Endothelial cell (in vitro differentiated cells): ENCODE measurements at regions not wholly inside any gene's neighbourhood (a gene's known extent, or its start where the extent isn't known, plus 50 kb on each side); places are given as distances from the start of the nearest gene placed in this dataset.

ENCODE experiments used
- DNase-seq: peaks from one replicate; pipeline ENCODE4 v3.0.0; 2021; ENCODE audit warnings: low spot score
- H3K27ac Mint-ChIP-seq: one replicate; pipeline ENCODE4 v1.8.0; 2021; ENCODE audit warnings: mixed read lengths, inconsistent platforms; ENCODE audit not compliant: unreplicated experiment
- H3K27me3 Mint-ChIP-seq: one replicate; pipeline ENCODE4 v1.8.0; 2021; ENCODE audit warnings: mild to moderate bottlenecking, moderate library complexity, mixed read lengths, inconsistent platforms; ENCODE audit not compliant: unreplicated experiment
- H3K36me3 Mint-ChIP-seq: one replicate; pipeline ENCODE4 v1.8.0; 2021; ENCODE audit warnings: mild to moderate bottlenecking, low read depth, mixed read lengths, inconsistent platforms; ENCODE audit not compliant: unreplicated experiment
- H3K4me1 Mint-ChIP-seq: one replicate; pipeline ENCODE4 v1.8.0; 2021; ENCODE audit warnings: mild to moderate bottlenecking, mixed read lengths, inconsistent platforms; ENCODE audit not compliant: unreplicated experiment
- H3K4me3 Mint-ChIP-seq: one replicate; pipeline ENCODE4 v1.8.0; 2021; ENCODE audit warnings: mild to moderate bottlenecking, mixed read lengths, inconsistent platforms; ENCODE audit not compliant: unreplicated experiment
- H3K9me3 Mint-ChIP-seq: one replicate; pipeline ENCODE4 v1.8.0; 2021; ENCODE audit warnings: mixed read lengths, inconsistent platforms; ENCODE audit not compliant: unreplicated experiment
- TF ChIP-seq, protein P1 (sequence below): fragments of 200-600 bp; sonication (generic); IDR thresholded peaks from one replicate; pipeline ENCODE4 v1.5.0; 2021; ENCODE audit warnings: antibody characterized with exemption; ENCODE audit not compliant: unreplicated experiment

DNA sequence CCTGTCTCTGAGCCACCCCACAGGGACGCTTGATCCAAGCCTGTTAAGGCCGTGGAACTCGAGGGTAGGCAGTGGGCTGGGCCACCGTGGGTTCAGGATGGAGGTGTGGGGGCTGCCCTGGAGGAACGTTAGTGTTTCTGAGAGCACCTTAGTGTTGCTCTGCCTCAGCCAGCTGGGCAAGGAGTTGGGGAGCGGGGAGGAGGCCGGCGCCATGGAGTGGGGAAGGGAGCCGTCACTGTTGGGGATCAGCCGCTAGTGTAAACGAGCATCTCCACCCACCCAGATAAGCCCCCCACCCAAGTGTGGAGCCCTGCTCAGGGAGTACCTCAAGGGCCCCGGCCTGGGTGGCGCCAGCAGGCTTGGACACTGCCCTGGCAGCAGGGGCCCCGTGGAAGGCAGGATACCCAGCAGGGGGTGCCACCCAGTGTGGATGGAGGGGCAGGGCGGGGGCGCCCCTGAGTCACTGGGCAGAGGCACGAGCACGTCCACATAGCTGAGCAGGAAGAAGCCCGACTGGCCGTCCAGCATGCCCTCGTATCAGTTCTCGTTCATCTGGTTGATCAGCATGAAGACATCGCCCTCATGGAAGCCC is 98.6 kb downstream of the KPNA2 start:
- DNase-seq = no peak
- Mint-ChIP-seq H3K9me3 (no peaks in the 10 kb centered on the region), H3K27ac (no peak overlapping the region), H3K27me3 (peaks cover 2% of the 10 kb centered on the region), H3K4me3 (no peak overlapping the region), H3K4me1 (no peaks in the 10 kb centered on the region), H3K36me3 (no peaks in the 10 kb centered on the region)
- TF ChIP-seq, protein P1, sequence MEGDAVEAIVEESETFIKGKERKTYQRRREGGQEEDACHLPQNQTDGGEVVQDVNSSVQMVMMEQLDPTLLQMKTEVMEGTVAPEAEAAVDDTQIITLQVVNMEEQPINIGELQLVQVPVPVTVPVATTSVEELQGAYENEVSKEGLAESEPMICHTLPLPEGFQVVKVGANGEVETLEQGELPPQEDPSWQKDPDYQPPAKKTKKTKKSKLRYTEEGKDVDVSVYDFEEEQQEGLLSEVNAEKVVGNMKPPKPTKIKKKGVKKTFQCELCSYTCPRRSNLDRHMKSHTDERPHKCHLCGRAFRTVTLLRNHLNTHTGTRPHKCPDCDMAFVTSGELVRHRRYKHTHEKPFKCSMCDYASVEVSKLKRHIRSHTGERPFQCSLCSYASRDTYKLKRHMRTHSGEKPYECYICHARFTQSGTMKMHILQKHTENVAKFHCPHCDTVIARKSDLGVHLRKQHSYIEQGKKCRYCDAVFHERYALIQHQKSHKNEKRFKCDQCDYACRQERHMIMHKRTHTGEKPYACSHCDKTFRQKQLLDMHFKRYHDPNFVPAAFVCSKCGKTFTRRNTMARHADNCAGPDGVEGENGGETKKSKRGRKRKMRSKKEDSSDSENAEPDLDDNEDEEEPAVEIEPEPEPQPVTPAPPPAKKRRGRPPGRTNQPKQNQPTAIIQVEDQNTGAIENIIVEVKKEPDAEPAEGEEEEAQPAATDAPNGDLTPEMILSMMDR = no peak

DNA sequence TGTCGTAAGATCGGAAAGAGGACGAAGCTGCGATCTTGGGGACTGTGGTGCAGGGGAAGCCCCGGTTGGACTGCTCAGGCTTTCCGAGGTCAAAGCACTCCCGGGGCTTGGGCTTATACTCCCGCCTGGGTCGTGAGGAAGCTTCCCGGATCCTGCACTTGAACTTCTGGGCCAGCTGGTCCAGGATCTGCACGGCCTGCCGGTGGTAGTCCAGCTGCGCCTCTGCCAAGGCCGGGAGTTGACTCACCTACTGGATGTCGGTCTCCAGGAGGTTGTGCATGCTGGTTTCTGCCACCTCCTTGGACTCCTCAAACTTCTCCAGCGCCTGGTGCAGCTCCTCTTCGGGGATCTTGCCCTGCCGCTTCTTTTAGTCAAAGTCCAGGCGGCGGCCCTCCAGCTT is 99.2 kb downstream of the KPNA2 start:
- no peaks in the 10 kb centered on the region for H3K9me3 Mint-ChIP-seq
- H3K27ac Mint-ChIP-seq = no peak overlapping the region
- TF ChIP-seq, protein P1 = no peak
- no peaks in the 10 kb centered on the region for H3K36me3 Mint-ChIP-seq
- no peak overlapping the region for H3K4me3 Mint-ChIP-seq
- DNase-seq = no peak
- H3K4me1 Mint-ChIP-seq = no peaks in the 10 kb centered on the region
- peaks cover 2% of the 10 kb centered on the region for H3K27me3 Mint-ChIP-seq

DNA sequence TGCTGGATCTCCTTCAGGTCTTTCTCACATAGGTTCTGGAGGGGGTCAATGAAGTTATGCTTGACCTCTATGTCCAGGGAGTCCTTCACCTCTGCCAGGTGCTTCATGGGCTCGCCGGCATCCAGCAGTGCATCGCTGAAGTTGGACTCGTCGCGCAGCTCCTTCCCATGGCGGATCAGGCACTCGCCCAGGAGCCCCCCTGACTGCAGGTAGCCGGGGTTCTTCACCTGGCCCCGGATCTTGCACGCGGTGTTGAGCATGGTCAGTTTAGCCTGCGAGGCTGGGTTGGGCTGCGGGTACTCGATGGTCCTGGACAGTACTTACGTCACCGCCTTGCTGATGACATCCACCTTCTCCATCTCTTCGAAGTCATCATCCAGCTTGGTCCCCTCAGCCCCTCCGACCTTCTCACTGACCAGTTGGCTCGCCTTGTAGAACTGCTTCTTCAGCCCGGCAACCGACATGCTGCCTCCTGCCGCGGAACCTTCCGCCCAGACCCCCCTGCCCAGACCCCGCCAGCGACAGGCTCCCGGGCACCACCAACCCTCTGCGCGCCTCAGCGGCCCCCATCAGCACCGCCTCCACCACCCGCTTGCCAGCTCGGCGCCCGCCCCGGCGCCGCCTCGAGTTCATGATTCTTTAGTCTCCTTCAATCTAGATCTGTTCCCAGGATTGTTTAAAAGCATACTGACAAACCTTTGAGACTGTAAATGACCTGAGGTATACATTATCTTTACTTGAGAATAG is 99.8 kb downstream of the KPNA2 start:
- TF ChIP-seq, protein P1 = no peak
- no peak overlapping the region for H3K4me3 Mint-ChIP-seq
- no peak overlapping the region for H3K27ac Mint-ChIP-seq
- H3K27me3 Mint-ChIP-seq = peaks cover 2% of the 10 kb centered on the region
- H3K4me1 Mint-ChIP-seq = no peaks in the 10 kb centered on the region
- no peaks in the 10 kb centered on the region for H3K9me3 Mint-ChIP-seq
- no peaks in the 10 kb centered on the region for H3K36me3 Mint-ChIP-seq
- DNase-seq = no peak

DNA sequence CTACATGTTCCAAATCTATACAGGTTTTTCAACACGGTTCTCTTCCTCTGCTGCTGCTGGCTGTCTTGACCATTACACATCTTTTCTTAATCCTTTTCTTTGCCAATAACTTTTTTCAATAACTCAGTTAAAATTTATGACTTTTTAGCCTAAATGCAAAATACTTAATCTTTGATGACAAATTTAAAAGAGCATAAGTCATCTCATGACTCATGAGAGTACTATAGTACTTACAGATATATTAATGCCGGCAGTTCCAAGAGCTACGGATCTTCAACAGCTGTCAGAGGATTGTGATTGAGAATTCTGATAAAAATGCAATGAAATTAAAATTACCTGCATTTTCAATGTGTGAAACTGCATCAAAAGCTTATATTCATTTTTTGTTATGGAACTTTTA is 105.5 kb downstream of the KPNA2 start:
- H3K4me3 Mint-ChIP-seq = no peak overlapping the region
- H3K36me3 Mint-ChIP-seq = no peaks in the 10 kb centered on the region
- no peaks in the 10 kb centered on the region for H3K27me3 Mint-ChIP-seq
- no peaks in the 10 kb centered on the region for H3K9me3 Mint-ChIP-seq
- TF ChIP-seq, protein P1 = no peak
- no peaks in the 10 kb centered on the region for H3K4me1 Mint-ChIP-seq
- no peak overlapping the region for H3K27ac Mint-ChIP-seq
- no peak for DNase-seq

DNA sequence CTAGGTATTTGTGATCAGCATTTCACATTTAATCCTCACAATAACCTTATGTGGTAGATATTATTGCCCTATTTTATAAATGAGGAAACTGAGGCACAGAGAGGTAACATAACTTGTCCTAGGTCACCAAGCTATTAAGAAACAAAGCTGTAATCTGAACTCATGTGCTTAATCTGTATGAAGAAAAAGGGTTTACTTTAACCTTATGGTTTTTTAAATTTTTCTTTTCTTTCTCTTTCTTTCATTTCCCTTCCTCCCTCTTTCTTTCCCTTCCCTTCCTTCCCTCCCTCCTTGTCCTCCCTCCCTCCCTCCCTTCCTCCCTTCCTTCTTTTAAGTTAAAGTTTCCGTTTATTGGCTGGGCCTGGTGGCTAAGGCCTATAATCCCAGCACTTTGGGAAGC is 105.2 kb upstream of the AMZ2 start:
- Mint-ChIP-seq H3K4me1 (no peaks in the 10 kb centered on the region), H3K27me3 (no peaks in the 10 kb centered on the region), H3K27ac (no peak overlapping the region), H3K4me3 (no peak overlapping the region), H3K36me3 (no peaks in the 10 kb centered on the region), H3K9me3 (no peaks in the 10 kb centered on the region)
- TF ChIP-seq, protein P1 = no peak
- DNase-seq = no peak
